ENCODE measurements at regions not wholly inside any gene's neighbourhood (a gene's known extent, or its start where the extent isn't known, plus 50 kb on each side); places are given as distances from the start of the nearest gene placed in this dataset.

- DNase-seq = no peak
Measured at GRCh38 chr4:185993328-185993973, 75.5 kb upstream of the TLR3 start.

- DNase-seq = no peak
Measured at GRCh38 chr4:185994750-185995149, 74.2 kb upstream of the TLR3 start.

GRCh38 chr4:185995665-185996064, 73.3 kb upstream of the TLR3 start:
- DNase-seq = no peak

- no peak for DNase-seq
Measured at GRCh38 chr4:185997296-185997695, 71.7 kb upstream of the TLR3 start.

- no peak for DNase-seq
Measured at GRCh38 chr4:185998791-185999190, 70.2 kb upstream of the TLR3 start.

- DNase-seq = no peak
Measured at GRCh38 chr4:185999207-185999606, 69.7 kb upstream of the TLR3 start.

GRCh38 chr4:186002853-186003252, 66.1 kb upstream of the TLR3 start:
- no peak for DNase-seq

GRCh38 chr4:186003746-186004145, 65.2 kb upstream of the TLR3 start:
- no peak for DNase-seq

GRCh38 chr4:186008057-186008456, 60.9 kb upstream of the TLR3 start:
- DNase-seq = no peak

- no peak for DNase-seq
Measured at GRCh38 chr4:186009976-186010375, 59.0 kb upstream of the TLR3 start.

GRCh38 chr4:186010821-186011220, 58.1 kb upstream of the TLR3 start:
- DNase-seq = no peak

- no peak for DNase-seq
Measured at GRCh38 chr4:186012071-186012470, 56.9 kb upstream of the TLR3 start.

- no peak for DNase-seq
Measured at GRCh38 chr4:186013419-186014186, 55.4 kb upstream of the TLR3 start.

- DNase-seq = no peak
Measured at GRCh38 chr4:186015212-186015817, 53.6 kb upstream of the TLR3 start.

GRCh38 chr4:186016796-186017195, 52.2 kb upstream of the TLR3 start:
- no peak for DNase-seq

- DNase-seq = no peak
Measured at GRCh38 chr4:186017801-186018200, 51.2 kb upstream of the TLR3 start.

GRCh38 chr4:186018261-186018660, 50.7 kb upstream of the TLR3 start:
- DNase-seq = no peak

- DNase-seq = no peak
Measured at GRCh38 chr4:186018784-186019183, 50.2 kb upstream of the TLR3 start.

Data from EL (cell line).